GM12872 (cell line): ENCODE measurements at regions not wholly inside any gene's neighbourhood (a gene's known extent, or its start where the extent isn't known, plus 50 kb on each side); places are given as distances from the start of the nearest gene placed in this dataset.

Experiments
- CTCF ChIP-seq: IDR thresholded peaks from 3 replicates; pipeline ENCODE4 v1.5.1; 2011; ENCODE audit warnings: low read depth, mild to moderate bottlenecking, low read length, moderate library complexity; ENCODE audit not compliant: insufficient read depth

- no peak for TF ChIP-seq CTCF
Observed at GRCh38 chr1:68979891-68980290, 483.0 kb upstream of the DEPDC1 start.

GRCh38 chr1:68984289-68984688 lies 487.4 kb upstream of the DEPDC1 start:
- no peak for TF ChIP-seq CTCF

GRCh38 chr1:68994096-68994495 lies 497.2 kb upstream of the DEPDC1 start:
- no peak for TF ChIP-seq CTCF

- no peak for TF ChIP-seq CTCF
Observed at GRCh38 chr1:69016468-69016867, 519.6 kb upstream of the DEPDC1 start.

GRCh38 chr1:69029649-69030048 lies 532.8 kb upstream of the DEPDC1 start:
- TF ChIP-seq CTCF = no peak

- no peak for TF ChIP-seq CTCF
Observed at GRCh38 chr1:69038379-69038778, 529.3 kb upstream of the LRRC7 start.

GRCh38 chr1:69045572-69045971 lies 522.1 kb upstream of the LRRC7 start:
- no peak for TF ChIP-seq CTCF

GRCh38 chr1:69055194-69055593 lies 512.5 kb upstream of the LRRC7 start:
- TF ChIP-seq CTCF = no peak
